Esophagus muscularis mucosa (tissue), 4 donors: ENCODE measurements at regions not wholly inside any gene's neighbourhood (a gene's known extent, or its start where the extent isn't known, plus 50 kb on each side); places are given as distances from the start of the nearest gene placed in this dataset.

ENCODE experiments used
- DNase-seq: peaks from one replicate; pipeline ENCODE4 v3.0.0-alpha.2; 2017; ENCODE audit errors: extremely low spot score
- H3K27ac ChIP-seq, 4 donors: fragments of 200-600 bp; sonication (generic); replicated peaks in 1 of 4; 1 replicate in 3 of 4; 2 replicates in 1 of 4; pipeline ENCODE4 v1.5.1; 2016 to 2019; ENCODE audit warnings: mild to moderate bottlenecking in 1 of 4
- H3K27me3 ChIP-seq, 4 donors: fragments of 200-600 bp; sonication (generic); one replicate each; pipeline versions ENCODE4 v1.5.1 to v1.6.0; 2016 to 2019
- H3K36me3 ChIP-seq, 4 donors: fragments of 200-600 bp; sonication (generic); one replicate each; pipeline ENCODE4 v1.5.1; 2016 to 2019
- H3K4me1 ChIP-seq, 4 donors: fragments of 200-600 bp; sonication (generic); one replicate each; pipeline ENCODE4 v1.5.1; 2016 to 2019
- H3K4me3 ChIP-seq, 4 donors: fragments of 200-600 bp; sonication (generic); 1 replicate in 2 of 4; 2 replicates in 2 of 4; pipeline ENCODE4 v1.5.1; 2016 to 2019; ENCODE audit warnings: mild to moderate bottlenecking in 4 of 4, moderate library complexity in 1 of 4
- H3K9me3 ChIP-seq, 4 donors: fragments of 200-600 bp; sonication (generic); 1 replicate in 3 of 4; 2 replicates in 1 of 4; pipeline ENCODE4 v1.5.1; 2016 to 2019
- CTCF ChIP-seq, 3 experiments: fragments of 200-600 bp in 2 of 3; fragments of 450-650 bp in 1 of 3; sonication (generic) in 2 of 3; IDR thresholded peaks; one replicate each; pipeline ENCODE4 v1.5.1; 2017 to 2019; ENCODE audit warnings: antibody characterized with exemption in 3 of 3, mild to moderate bottlenecking in 2 of 3, moderate library complexity in 1 of 3
- EP300 ChIP-seq: sonication (generic); formaldehyde crosslinking; IDR thresholded peaks from one replicate; pipeline ENCODE4 v1.6.1; 2017; ENCODE audit warnings: antibody characterized with exemption
- POLR2A ChIP-seq: fragments of 450-650 bp; IDR thresholded peaks from one replicate; pipeline ENCODE4 v1.6.1; 2017; ENCODE audit warnings: antibody characterized with exemption, moderate library complexity, mild to moderate bottlenecking, low read depth
- POLR2AphosphoS5 ChIP-seq, 2 donors: sonication (generic); formaldehyde crosslinking; IDR thresholded peaks; one replicate each; pipeline ENCODE4 v1.6.1; 2017; ENCODE audit warnings: antibody characterized with exemption in 2 of 2
- WGBS: methylation state at CpG from one replicate; pipeline ENCODE4 v1.1.5; 2018; 5-methylcytosine and 5-hydroxymethylcytosine counted together
- intact Hi-C: fragments of 100-400 bp; cut with DNase I; formaldehyde crosslinking; loops from one replicate; pipeline ENCODE4 v1.15.1; 2023

- H3K4me3 ChIP-seq: no peak overlapping the region
- DNase-seq: no peak
- H3K9me3 ChIP-seq: no peaks in the 10 kb centered on the region
- intact Hi-C loops: no loop called here
- TF ChIP-seq POLR2AphosphoS5 (IDR thresholded peaks at IDR 0.05) (no peak), CTCF (IDR thresholded peaks at IDR 0.05) (no peak), EP300 (no peak), POLR2A (no peak)
- no peak overlapping the region for H3K27ac ChIP-seq
- no peaks in the 10 kb centered on the region for H3K27me3 ChIP-seq
- H3K36me3 ChIP-seq: no peaks in the 10 kb centered on the region
- no peaks in the 10 kb centered on the region for H3K4me1 ChIP-seq
Measured at GRCh38 chr5:107040907-107041306, 629.8 kb downstream of the EFNA5 start.

GRCh38 chr5:107032629-107033028 is 638.1 kb downstream of the EFNA5 start:
- DNase-seq: no peak
- TF ChIP-seq POLR2AphosphoS5 (IDR thresholded peaks at IDR 0.05) (no peak), CTCF (IDR thresholded peaks at IDR 0.05) (no peak), EP300 (no peak), POLR2A (no peak)
- no peaks in the 10 kb centered on the region for H3K9me3 ChIP-seq
- no peaks in the 10 kb centered on the region for H3K27me3 ChIP-seq
- H3K4me3 ChIP-seq: no peak overlapping the region
- H3K36me3 ChIP-seq: no peaks in the 10 kb centered on the region
- no peaks in the 10 kb centered on the region for H3K4me1 ChIP-seq
- intact Hi-C loops: no loop called here
- no peak overlapping the region for H3K27ac ChIP-seq

- WGBS: 94% methylated on average over 2 of the region's 2 CpGs
Measured at GRCh38 chr5:107028938-107029337, 641.8 kb downstream of the EFNA5 start.

GRCh38 chr5:107025712-107026497 is 644.8 kb downstream of the EFNA5 start:
- no peak for DNase-seq
- H3K27ac ChIP-seq: no peak overlapping the region
- no peak overlapping the region for H3K4me3 ChIP-seq
- TF ChIP-seq POLR2A: no peak
- no peak for TF ChIP-seq POLR2AphosphoS5 (IDR thresholded peaks at IDR 0.05)
- TF ChIP-seq EP300: no peak
- no peak for TF ChIP-seq CTCF (IDR thresholded peaks at IDR 0.05)
- no peaks in the 10 kb centered on the region for H3K27me3 ChIP-seq
- 77% methylated on average over 3 of the region's 3 CpGs for WGBS
- H3K4me1 ChIP-seq: no peaks in the 10 kb centered on the region
- no peaks in the 10 kb centered on the region for H3K9me3 ChIP-seq
- H3K36me3 ChIP-seq: no peaks in the 10 kb centered on the region
- intact Hi-C loops: no loop called here

More at GRCh38 chr5:107028938-107029337, 641.8 kb downstream of the EFNA5 start:
- Histone ChIP-seq H3K4me3 (no peak overlapping the region), H3K9me3 (no peaks in the 10 kb centered on the region), H3K36me3 (no peaks in the 10 kb centered on the region), H3K27ac (no peak overlapping the region), H3K27me3 (no peaks in the 10 kb centered on the region), H3K4me1 (no peaks in the 10 kb centered on the region)
- intact Hi-C loops: no loop called here
- DNase-seq: no peak
- TF ChIP-seq CTCF (IDR thresholded peaks at IDR 0.05) (no peak), POLR2A (no peak), POLR2AphosphoS5 (IDR thresholded peaks at IDR 0.05) (no peak), EP300 (no peak)

- Histone ChIP-seq H3K27ac (no peak overlapping the region), H3K9me3 (no peaks in the 10 kb centered on the region), H3K36me3 (no peaks in the 10 kb centered on the region), H3K4me3 (no peak overlapping the region), H3K27me3 (no peaks in the 10 kb centered on the region), H3K4me1 (no peaks in the 10 kb centered on the region)
- intact Hi-C loops: no loop called here
- DNase-seq: no peak
- TF ChIP-seq EP300 (no peak), CTCF (IDR thresholded peaks at IDR 0.05) (no peak), POLR2A (no peak), POLR2AphosphoS5 (IDR thresholded peaks at IDR 0.05) (no peak)
Measured at GRCh38 chr5:107023732-107024131, 647.0 kb downstream of the EFNA5 start.
